ENCODE measurements at regions not wholly inside any gene's neighbourhood (a gene's known extent, or its start where the extent isn't known, plus 50 kb on each side); places are given as distances from the start of the nearest gene placed in this dataset.

- TF ChIP-seq KAT2B (IDR thresholded peaks at IDR 0.05; ENCODE audit: borderline replicate concordance, low read depth, low read length) (no peak), FOXC1 (CRISPR knock-in tag; IDR thresholded peaks at IDR 0.05; ENCODE audit: borderline replicate concordance) (no peak)
Observed at GRCh38 chr3:31300456-31301443, 232.0 kb upstream of the STT3B start (continued).

GRCh38 chr3:31302343-31302742 lies 230.4 kb upstream of the STT3B start:
- no peak for ATAC-seq
- Histone ChIP-seq H3K79me2 (ENCODE audit: insufficient read depth, low read length) (no peaks in the 10 kb centered on the region), H3K36me3 (replicated peaks in 1 of 2; ENCODE audit: control insufficient read depth in 1 of 2, insufficient read depth in 2 of 2, low read length in 2 of 2) (no peaks in the 10 kb centered on the region), H2AFZ (ENCODE audit: low read length) (no peak overlapping the region), H3K4me3 (replicated peaks in 1 of 3; ENCODE audit: insufficient read depth in 1 of 3, low read depth in 2 of 3, low read length in 3 of 3) (no peak overlapping the region), H3K9me3 (ENCODE audit: low read length) (no peaks in the 10 kb centered on the region), H3K27ac (ENCODE audit: extremely low read length, insufficient read depth, low read length) (no peak overlapping the region), H3K9ac (ENCODE audit: insufficient read depth, low read depth, low read length) (no peak overlapping the region), H3K4me1 (ENCODE audit: insufficient read depth, low read length) (peaks cover 26% of the 10 kb centered on the region), H3K4me2 (ENCODE audit: low read depth, low read length) (no peak overlapping the region), H3K27me3 (ENCODE audit: control insufficient read depth in 1 of 2, insufficient read depth in 2 of 2, low read length in 2 of 2) (no peaks in the 10 kb centered on the region), H4K20me1 (ENCODE audit: insufficient read depth, low read length) (no peaks in the 10 kb centered on the region)
- DNase-seq (ENCODE audit: low spot score), result no peak
- FAIRE-seq, result no peak
- in situ Hi-C loops (cut with HindIII; ENCODE audit: extremely low pct_ligation_motif_present, low pct_unique_long_range_greater_than_20kb), result no loop called here
- ChIA-PET CTCF (ENCODE audit: low intra/inter-chr PET ratio, low total read pairs) (no interaction called here), POLR2A (no interaction called here)
- intact Hi-C loops (cut with micrococcal nuclease; ENCODE audit: unreplicated experiment), result no loop called here
- WGBS (ENCODE audit: low lambda C conversion rate), result 86% methylated on average over 1 of the region's 1 CpG
- no TSS peak for BruUV-seq (replicated peaks)
- TF ChIP-seq ZNF776 (CRISPR knock-in tag; IDR thresholded peaks at IDR 0.05) (no peak), PAXIP1 (CRISPR knock-in tag; conservative IDR thresholded peaks at IDR 0.05) (no peak)

All from HepG2 (cell line).